Astrocyte (in vitro differentiated cells and primary cell): ENCODE measurements at regions not wholly inside any gene's neighbourhood (a gene's known extent, or its start where the extent isn't known, plus 50 kb on each side); places are given as distances from the start of the nearest gene placed in this dataset.

Experiments used
- CTCF ChIP-seq: IDR thresholded peaks from 2 replicates; pipeline ENCODE4 v1.5.1; 2011; ENCODE audit warnings: low read depth, mild to moderate bottlenecking, inconsistent platforms, low read length, moderate library complexity; ENCODE audit not compliant: insufficient read depth
- EZH2 ChIP-seq: IDR thresholded peaks from 2 replicates; pipeline ENCODE4 v1.6.1; 2012; ENCODE audit warnings: mild to moderate bottlenecking, low read length, inconsistent platforms; ENCODE audit not compliant: insufficient read depth

- TF ChIP-seq EZH2 = no peak
- TF ChIP-seq CTCF = no peak
Measured at GRCh38 chr10:6850452-6850851, 270.4 kb upstream of the PRKCQ start.
